Hepatocyte (in vitro differentiated cells): ENCODE measurements at regions not wholly inside any gene's neighbourhood (a gene's known extent, or its start where the extent isn't known, plus 50 kb on each side); places are given as distances from the start of the nearest gene placed in this dataset.

ENCODE experiments used
- DNase-seq: peaks from one replicate; pipeline ENCODE4 v3.0.0-alpha.2; 2016; ENCODE audit warnings: low spot score
- H2AFZ ChIP-seq: fragments of 200-600 bp; sonication (generic); 2 replicates; pipeline ENCODE4 v1.6.0; 2016; ENCODE audit warnings: antibody characterized with exemption, mild to moderate bottlenecking
- H3K27ac ChIP-seq: fragments of 200-600 bp; sonication (generic); 2 replicates; pipeline ENCODE4 v1.5.1; 2016; ENCODE audit warnings: mild to moderate bottlenecking
- H3K27me3 ChIP-seq: fragments of 200-600 bp; sonication (generic); 2 replicates; pipeline ENCODE4 v1.6.1; 2016
- H3K36me3 ChIP-seq: fragments of 200-600 bp; sonication (generic); replicated peaks from 2 replicates; pipeline ENCODE4 v1.5.1; 2016; ENCODE audit warnings: low read depth; ENCODE audit not compliant: insufficient read depth
- H3K4me1 ChIP-seq: fragments of 200-600 bp; sonication (generic); 2 replicates; pipeline ENCODE4 v1.5.1; 2016; ENCODE audit warnings: mild to moderate bottlenecking, moderate library complexity; ENCODE audit not compliant: insufficient read depth
- H3K4me2 ChIP-seq: fragments of 200-600 bp; sonication (generic); 2 replicates; pipeline ENCODE4 v1.6.0; 2016
- H3K4me3 ChIP-seq: fragments of 200-600 bp; sonication (generic); 2 replicates; pipeline ENCODE4 v1.5.1; 2016; ENCODE audit warnings: mild to moderate bottlenecking
- H3K79me2 ChIP-seq: fragments of 200-600 bp; sonication (generic); 2 replicates; pipeline ENCODE4 v1.6.0; 2017; ENCODE audit warnings: mild to moderate bottlenecking
- H3K9me2 ChIP-seq: fragments of 200-600 bp; sonication (generic); replicated peaks from 2 replicates; pipeline ENCODE4 v1.6.0; 2017; ENCODE audit warnings: mild to moderate bottlenecking; ENCODE audit not compliant: insufficient read depth
- H3K9me3 ChIP-seq: fragments of 200-600 bp; sonication (generic); 2 replicates; pipeline ENCODE4 v1.5.1; 2016; ENCODE audit warnings: low read depth, mild to moderate bottlenecking
- H4K20me1 ChIP-seq: fragments of 200-600 bp; sonication (generic); 2 replicates; pipeline ENCODE4 v1.6.0; 2016; ENCODE audit warnings: mild to moderate bottlenecking; ENCODE audit not compliant: insufficient read depth, poor library complexity, severe bottlenecking
- CTCF ChIP-seq: fragments of 200-600 bp; sonication (generic); IDR thresholded peaks from 2 replicates; pipeline ENCODE4 v1.5.1; 2016; ENCODE audit warnings: antibody characterized with exemption, mild to moderate bottlenecking; ENCODE audit not compliant: poor library complexity
- EZH2 ChIP-seq: fragments of 200-600 bp; sonication (generic); IDR thresholded peaks from 2 replicates; pipeline ENCODE4 v1.6.1; 2016; ENCODE audit warnings: antibody characterized with exemption, mild to moderate bottlenecking, borderline replicate concordance
- EZH2phosphoT487 ChIP-seq: fragments of 200-600 bp; sonication (generic); IDR thresholded peaks from one replicate; pipeline ENCODE4 v1.6.1; 2018; ENCODE audit warnings: antibody characterized with exemption, mild to moderate bottlenecking, low read depth, moderate library complexity; ENCODE audit not compliant: unreplicated experiment, severe bottlenecking
- WGBS: methylation state at CpG from one replicate; pipeline ENCODE4 v1.1.6; 2016; ENCODE audit warnings: low lambda C conversion rate; ENCODE audit errors: missing lambda C conversion rate; 5-methylcytosine and 5-hydroxymethylcytosine counted together

GRCh38 chr7:152969839-152970238 lies 210.3 kb downstream of the ACTR3B start:
- Histone ChIP-seq H4K20me1 (no peaks in the 10 kb centered on the region), H3K27ac (no peak overlapping the region), H3K4me3 (no peak overlapping the region), H3K4me2 (no peak overlapping the region), H3K36me3 (no peaks in the 10 kb centered on the region), H3K4me1 (no peaks in the 10 kb centered on the region), H3K79me2 (no peaks in the 10 kb centered on the region), H3K9me3 (no peaks in the 10 kb centered on the region), H3K27me3 (no peaks in the 10 kb centered on the region), H3K9me2 (no peaks in the 10 kb centered on the region), H2AFZ (no peak overlapping the region)
- 59% methylated on average over 1 of the region's 1 CpG for WGBS
- TF ChIP-seq EZH2 = no peak
- TF ChIP-seq CTCF = no peak
- no peak for TF ChIP-seq EZH2phosphoT487
- no peak for DNase-seq

- WGBS = 88% methylated on average over 5 of the region's 5 CpGs
Measured at GRCh38 chr7:152970481-152970880, 210.9 kb downstream of the ACTR3B start.

GRCh38 chr7:152974577-152974976 lies 215.0 kb downstream of the ACTR3B start:
- H3K4me2 ChIP-seq = no peak overlapping the region
- no peak overlapping the region for H3K27ac ChIP-seq
- no peaks in the 10 kb centered on the region for H3K9me2 ChIP-seq
- H2AFZ ChIP-seq = no peak overlapping the region
- no peaks in the 10 kb centered on the region for H3K4me1 ChIP-seq
- H3K27me3 ChIP-seq = no peaks in the 10 kb centered on the region
- H3K79me2 ChIP-seq = no peaks in the 10 kb centered on the region
- no peak for TF ChIP-seq EZH2phosphoT487
- no peak for TF ChIP-seq EZH2
- no peak for TF ChIP-seq CTCF
- H4K20me1 ChIP-seq = no peaks in the 10 kb centered on the region
- no peaks in the 10 kb centered on the region for H3K9me3 ChIP-seq
- DNase-seq = no peak
- 38% methylated on average over 3 of the region's 3 CpGs for WGBS
- no peak overlapping the region for H3K4me3 ChIP-seq
- H3K36me3 ChIP-seq = no peaks in the 10 kb centered on the region

More at GRCh38 chr7:152970481-152970880, 210.9 kb downstream of the ACTR3B start:
- TF ChIP-seq EZH2 = no peak
- no peak for TF ChIP-seq EZH2phosphoT487
- TF ChIP-seq CTCF = no peak
- Histone ChIP-seq H3K36me3 (no peaks in the 10 kb centered on the region), H3K27ac (no peak overlapping the region), H3K9me3 (no peaks in the 10 kb centered on the region), H4K20me1 (no peaks in the 10 kb centered on the region), H3K9me2 (no peaks in the 10 kb centered on the region), H3K79me2 (no peaks in the 10 kb centered on the region), H3K27me3 (no peaks in the 10 kb centered on the region), H3K4me1 (no peaks in the 10 kb centered on the region), H2AFZ (no peak overlapping the region), H3K4me3 (no peak overlapping the region), H3K4me2 (no peak overlapping the region)
- DNase-seq = no peak

- Histone ChIP-seq H3K9me2 (no peaks in the 10 kb centered on the region), H3K4me1 (no peaks in the 10 kb centered on the region), H3K79me2 (no peaks in the 10 kb centered on the region), H3K4me2 (no peak overlapping the region), H2AFZ (no peak overlapping the region), H3K4me3 (no peak overlapping the region), H3K27ac (no peak overlapping the region), H3K27me3 (no peaks in the 10 kb centered on the region), H3K9me3 (no peaks in the 10 kb centered on the region), H3K36me3 (no peaks in the 10 kb centered on the region), H4K20me1 (no peaks in the 10 kb centered on the region)
- WGBS = 25% methylated on average over 2 of the region's 2 CpGs
- DNase-seq = no peak
- TF ChIP-seq CTCF = no peak
- no peak for TF ChIP-seq EZH2
- no peak for TF ChIP-seq EZH2phosphoT487
Measured at GRCh38 chr7:152975076-152975475, 215.5 kb downstream of the ACTR3B start.
